Trophoblast cell (in vitro differentiated cells and primary cell): ENCODE measurements at regions not wholly inside any gene's neighbourhood (a gene's known extent, or its start where the extent isn't known, plus 50 kb on each side); places are given as distances from the start of the nearest gene placed in this dataset.
"Not testable (repeated sequence)": the region's sequence is repeated elsewhere in the genome, so short reads cannot be mapped to it uniquely, and the experiment has no call there.

ENCODE experiments used
- DNase-seq, 2 donors: peaks; one replicate each; pipeline ENCODE4 v3.0.0-alpha.2; 2016
- H2AFZ ChIP-seq: 2 replicates; pipeline ENCODE4 v1.6.1; 2013; ENCODE audit warnings: low read length, moderate library complexity, mild to moderate bottlenecking; ENCODE audit not compliant: insufficient read depth, poor library complexity
- H2AK5ac ChIP-seq: 2 replicates; pipeline ENCODE4 v1.6.1; 2013; ENCODE audit warnings: mild to moderate bottlenecking, low read length
- H2BK120ac ChIP-seq: 2 replicates; pipeline ENCODE4 v1.6.1; 2013; ENCODE audit warnings: low read length, mild to moderate bottlenecking, moderate library complexity; ENCODE audit not compliant: insufficient read depth, poor library complexity
- H2BK12ac ChIP-seq: 2 replicates; pipeline ENCODE4 v1.6.1; 2013; ENCODE audit warnings: mild to moderate bottlenecking, low read length, moderate library complexity
- H2BK5ac ChIP-seq: 2 replicates; pipeline ENCODE4 v1.6.1; 2013; ENCODE audit warnings: low read length, low read depth, moderate library complexity, mild to moderate bottlenecking; ENCODE audit not compliant: poor library complexity
- H3K14ac ChIP-seq: 2 replicates; pipeline ENCODE4 v1.6.1; 2013; ENCODE audit warnings: mild to moderate bottlenecking, low read length
- H3K18ac ChIP-seq: 2 replicates; pipeline ENCODE4 v1.6.1; 2013; ENCODE audit warnings: mild to moderate bottlenecking, low read length
- H3K23ac ChIP-seq: 2 replicates; pipeline ENCODE4 v1.6.1; 2013; ENCODE audit warnings: low read length
- H3K27ac ChIP-seq: 2 replicates; pipeline ENCODE4 v1.5.1; 2013; ENCODE audit warnings: low read depth, mild to moderate bottlenecking, inconsistent platforms, low read length, moderate library complexity
- H3K27me3 ChIP-seq: 2 replicates; pipeline ENCODE4 v1.6.1; 2013; ENCODE audit warnings: inconsistent platforms, mild to moderate bottlenecking, low read length, moderate library complexity; ENCODE audit not compliant: insufficient read depth
- H3K36me3 ChIP-seq, 2 experiments: 1 replicate in 1 of 2; 2 replicates in 1 of 2; pipeline ENCODE4 v1.6.1; 2013; ENCODE audit warnings: low read length in 2 of 2, mild to moderate bottlenecking in 2 of 2, moderate library complexity in 1 of 2; ENCODE audit not compliant: insufficient read depth in 2 of 2, control insufficient read depth in 1 of 2
- H3K4ac ChIP-seq: 2 replicates; pipeline ENCODE4 v1.6.1; 2013; ENCODE audit warnings: low read depth, mild to moderate bottlenecking, low read length, moderate library complexity
- H3K4me1 ChIP-seq, 2 experiments: 1 replicate in 1 of 2; 2 replicates in 1 of 2; pipeline ENCODE4 v1.6.1; 2013; ENCODE audit warnings: low read length in 2 of 2, mild to moderate bottlenecking in 2 of 2, moderate library complexity in 1 of 2; ENCODE audit not compliant: insufficient read depth in 2 of 2, control insufficient read depth in 1 of 2
- H3K4me2 ChIP-seq: 2 replicates; pipeline ENCODE4 v1.6.1; 2013; ENCODE audit warnings: inconsistent platforms, mild to moderate bottlenecking, low read length, moderate library complexity
- H3K4me3 ChIP-seq: 2 replicates; pipeline ENCODE4 v1.5.1; 2013; ENCODE audit warnings: mild to moderate bottlenecking, low read depth, low read length, inconsistent platforms
- H3K79me1 ChIP-seq: one replicate; pipeline ENCODE4 v1.6.1; 2013; ENCODE audit warnings: low read length
- H3K79me2 ChIP-seq: 2 replicates; pipeline ENCODE4 v1.6.1; 2013; ENCODE audit warnings: low read length, mild to moderate bottlenecking; ENCODE audit not compliant: control insufficient read depth, insufficient read depth, poor library complexity
- H3K9ac ChIP-seq: 2 replicates; pipeline ENCODE4 v1.6.1; 2013; ENCODE audit warnings: mild to moderate bottlenecking, low read length
- H3K9me3 ChIP-seq: 2 replicates; pipeline ENCODE4 v1.6.1; 2013; ENCODE audit warnings: low read depth, mild to moderate bottlenecking, control low read depth, inconsistent platforms, low read length; ENCODE audit not compliant: insufficient read depth
- H4K12ac ChIP-seq: 2 replicates; pipeline ENCODE4 v1.6.1; 2013; ENCODE audit warnings: low read depth, mild to moderate bottlenecking, low read length, moderate library complexity
- H4K8ac ChIP-seq: 2 replicates; pipeline ENCODE4 v1.6.1; 2013; ENCODE audit warnings: low read depth, mild to moderate bottlenecking, low read length, moderate library complexity
- H4K91ac ChIP-seq: one replicate; pipeline ENCODE4 v1.6.1; 2013; ENCODE audit warnings: low read depth, mild to moderate bottlenecking, low read length, moderate library complexity
- WGBS: extraction: QIAGEN DNeasy Blood & Tissue Kit; methylation state at CpG from one replicate; pipeline ENCODE4 v1.1.7; 2013; ENCODE audit warnings: missing lambda C conversion rate; ENCODE audit not compliant: insufficient read length, insufficient coverage; ENCODE audit errors: extremely low coverage; 5-methylcytosine and 5-hydroxymethylcytosine counted together

GRCh38 chr17:53462393-53462811 is 360.3 kb upstream of the KIF2B start:
- Histone ChIP-seq H2AFZ (no peak overlapping the region), H4K12ac (no peak overlapping the region), H3K4me3 (no peak overlapping the region), H3K27ac (no peak overlapping the region), H3K4me2 (no peak overlapping the region), H3K79me2 (no peaks in the 10 kb centered on the region), H2BK5ac (no peak overlapping the region), H3K27me3 (no peaks in the 10 kb centered on the region), H3K36me3 (no peaks in the 10 kb centered on the region), H2AK5ac (no peak overlapping the region), H3K9ac (no peak overlapping the region), H3K23ac (no peak overlapping the region), H2BK120ac (no peak overlapping the region), H3K9me3 (peaks cover 2% of the 10 kb centered on the region), H3K4me1 (no peaks in the 10 kb centered on the region), H2BK12ac (no peak overlapping the region), H3K79me1 (no peaks in the 10 kb centered on the region), H4K91ac (no peak overlapping the region), H4K8ac (no peak overlapping the region), H3K18ac (no peak overlapping the region), H3K4ac (no peak overlapping the region), H3K14ac (no peak overlapping the region)
- no CpG with 5 or more reads among the region's 1 CpG for WGBS
- DNase-seq: no peak

GRCh38 chr17:53455943-53456342 is 366.8 kb upstream of the KIF2B start:
- H3K4me2 ChIP-seq, H2BK5ac ChIP-seq, H3K14ac ChIP-seq, H3K18ac ChIP-seq, DNase-seq, H3K9me3 ChIP-seq, H2BK120ac ChIP-seq, H3K4ac ChIP-seq, H4K12ac ChIP-seq, H3K9ac ChIP-seq, H4K8ac ChIP-seq, H2BK12ac ChIP-seq, H2AFZ ChIP-seq, H3K79me2 ChIP-seq, H3K36me3 ChIP-seq, H3K4me1 ChIP-seq, H3K79me1 ChIP-seq, H3K23ac ChIP-seq, H2AK5ac ChIP-seq, H3K27me3 ChIP-seq, H4K91ac ChIP-seq, H3K4me3 ChIP-seq, H3K27ac ChIP-seq: not testable (repeated sequence)
- no CpG with 5 or more reads among the region's 3 CpGs for WGBS

- Histone ChIP-seq H3K79me2 (no peaks in the 10 kb centered on the region), H3K9me3 (peaks cover 2% of the 10 kb centered on the region), H3K36me3 (no peaks in the 10 kb centered on the region), H2BK12ac (no peak overlapping the region), H3K9ac (no peak overlapping the region), H3K4me3 (no peak overlapping the region), H2AFZ (no peak overlapping the region), H3K4ac (no peak overlapping the region), H3K27me3 (no peaks in the 10 kb centered on the region), H4K8ac (no peak overlapping the region), H3K4me2 (no peak overlapping the region), H3K14ac (no peak overlapping the region), H3K27ac (no peak overlapping the region), H2BK120ac (no peak overlapping the region), H2AK5ac (no peak overlapping the region), H3K4me1 (no peaks in the 10 kb centered on the region), H4K91ac (no peak overlapping the region), H3K23ac (no peak overlapping the region), H2BK5ac (no peak overlapping the region), H3K18ac (no peak overlapping the region), H4K12ac (no peak overlapping the region), H3K79me1 (no peaks in the 10 kb centered on the region)
- no peak for DNase-seq
- no CpG with 5 or more reads among the region's 2 CpGs for WGBS
These were observed 368.4 kb upstream of the KIF2B start for GRCh38 chr17:53454337-53454736.

GRCh38 chr17:53449324-53449723 is 373.4 kb upstream of the KIF2B start:
- no CpG with 5 or more reads among the region's 4 CpGs for WGBS
- H4K91ac ChIP-seq: no peak overlapping the region
- no peak overlapping the region for H4K12ac ChIP-seq
- no peak for DNase-seq
- H4K8ac ChIP-seq: no peak overlapping the region
- H2BK12ac ChIP-seq: no peak overlapping the region
- no peaks in the 10 kb centered on the region for H3K27me3 ChIP-seq
- H2BK5ac ChIP-seq: no peak overlapping the region
- H3K27ac ChIP-seq: no peak overlapping the region
- H3K79me2 ChIP-seq: no peaks in the 10 kb centered on the region
- no peak overlapping the region for H3K9ac ChIP-seq
- H3K4me2 ChIP-seq: no peak overlapping the region
- no peaks in the 10 kb centered on the region for H3K9me3 ChIP-seq
- H3K4me3 ChIP-seq: no peak overlapping the region
- no peak overlapping the region for H3K23ac ChIP-seq
- no peak overlapping the region for H3K18ac ChIP-seq
- H2AFZ ChIP-seq: no peak overlapping the region
- H2BK120ac ChIP-seq: no peak overlapping the region
- no peak overlapping the region for H2AK5ac ChIP-seq
- no peaks in the 10 kb centered on the region for H3K79me1 ChIP-seq
- H3K36me3 ChIP-seq: no peaks in the 10 kb centered on the region
- no peak overlapping the region for H3K14ac ChIP-seq
- H3K4ac ChIP-seq: no peak overlapping the region
- no peaks in the 10 kb centered on the region for H3K4me1 ChIP-seq
